ENCODE measurements at regions not wholly inside any gene's neighbourhood (a gene's known extent, or its start where the extent isn't known, plus 50 kb on each side); places are given as distances from the start of the nearest gene placed in this dataset.

- TF ChIP-seq CTCF (conservative IDR thresholded peaks at IDR 0.05; ENCODE audit: low read length) = no peak
- TF ChIP-seq EZH2phosphoT487 (IDR thresholded peaks at IDR 0.05; ENCODE audit: borderline replicate concordance) = no peak
Measured at GRCh38 chr12:88334271-88334670, 192.2 kb downstream of the TMTC3 start.
